HG03103 (cell line): ENCODE measurements at regions not wholly inside any gene's neighbourhood (a gene's known extent, or its start where the extent isn't known, plus 50 kb on each side); places are given as distances from the start of the nearest gene placed in this dataset.
"Not testable (repeated sequence)": the region's sequence is repeated elsewhere in the genome, so short reads cannot be mapped to it uniquely, and the experiment has no call there.

Experiments used
- ATAC-seq: cut with Tn5 transposase; IDR thresholded peaks from one replicate; pipeline ENCODE4 v1.9.1; 2021; ENCODE audit warnings: low read depth; ENCODE audit not compliant: unreplicated experiment

GRCh38 chr6:27807441-27808241 is 104.6 kb downstream of the OR2B2 start:
- peak; percentile 55 for ATAC-seq

GRCh38 chr6:27806981-27807440 is 105.2 kb downstream of the OR2B2 start:
- no peak for ATAC-seq

GRCh38 chr6:27805347-27805746 is 106.8 kb downstream of the OR2B2 start:
- no peak for ATAC-seq

- ATAC-seq: no peak
These were observed 107.3 kb downstream of the OR2B2 start for GRCh38 chr6:27804851-27805250.

GRCh38 chr6:27800731-27801373 is 111.3 kb downstream of the OR2B2 start:
- no peak for ATAC-seq

- no peak for ATAC-seq
These were observed 114.2 kb downstream of the OR2B2 start for GRCh38 chr6:27797960-27798359.

GRCh38 chr6:27796736-27797481 is 115.3 kb downstream of the OR2B2 start:
- not testable (repeated sequence) for ATAC-seq

GRCh38 chr6:27795697-27796494 is 116.3 kb downstream of the OR2B2 start:
- ATAC-seq: no peak

- ATAC-seq: no peak
These were observed 120.8 kb downstream of the OR2B2 start for GRCh38 chr6:27791182-27791943.

GRCh38 chr6:27788376-27788775 is 123.8 kb downstream of the OR2B2 start:
- not testable (repeated sequence) for ATAC-seq

GRCh38 chr6:27786048-27786447 is 126.1 kb downstream of the OR2B2 start:
- ATAC-seq: no peak

GRCh38 chr6:27785294-27785693 is 126.9 kb downstream of the OR2B2 start:
- ATAC-seq: no peak

GRCh38 chr6:27782748-27783147 is 129.4 kb downstream of the OR2B2 start:
- no peak for ATAC-seq

- no peak for ATAC-seq
These were observed 133.4 kb downstream of the OR2B2 start for GRCh38 chr6:27778625-27779417.

- ATAC-seq: no peak
These were observed 134.4 kb downstream of the OR2B2 start for GRCh38 chr6:27777614-27778355.

- no peak for ATAC-seq
These were observed 135.1 kb downstream of the OR2B2 start for GRCh38 chr6:27777126-27777525.

GRCh38 chr6:27776504-27776903 is 135.7 kb downstream of the OR2B2 start:
- ATAC-seq: no peak

GRCh38 chr6:27775796-27776184 is 136.4 kb downstream of the OR2B2 start:
- ATAC-seq: no peak
